Tibial artery (tissue), 4 donors: ENCODE measurements at regions not wholly inside any gene's neighbourhood (a gene's known extent, or its start where the extent isn't known, plus 50 kb on each side); places are given as distances from the start of the nearest gene placed in this dataset.

Experiments
- DNase-seq, 2 donors: peaks; one replicate each; pipeline ENCODE4 v3.0.0-alpha.2; 2019
- H3K27ac ChIP-seq, 2 donors: fragments of 200-600 bp; sonication (generic) in 1 of 2; 1 replicate in 1 of 2; 2 replicates in 1 of 2; pipeline ENCODE4 v1.5.1; 2018 to 2019; ENCODE audit warnings: mild to moderate bottlenecking in 1 of 2
- H3K27me3 ChIP-seq, 2 donors: fragments of 200-600 bp; sonication (generic) in 1 of 2; one replicate each; pipeline versions ENCODE4 v1.5.1 to v1.6.0; 2016 to 2019
- H3K36me3 ChIP-seq, 3 donors: fragments of 200-600 bp; sonication (generic) in 2 of 3; one replicate each; pipeline ENCODE4 v1.5.1; 2016 to 2019; ENCODE audit warnings: mild to moderate bottlenecking in 2 of 3
- H3K4me1 ChIP-seq, 4 donors: fragments of 200-600 bp; sonication (generic) in 2 of 4; 1 replicate in 3 of 4; 2 replicates in 1 of 4; pipeline ENCODE4 v1.5.1; 2016 to 2019
- H3K4me3 ChIP-seq, 2 donors: fragments of 200-600 bp; sonication (generic) in 1 of 2; 1 replicate in 1 of 2; 2 replicates in 1 of 2; pipeline ENCODE4 v1.5.1; 2018 to 2019; ENCODE audit warnings: mild to moderate bottlenecking in 2 of 2
- H3K9me3 ChIP-seq, 3 donors: fragments of 200-600 bp; sonication (generic) in 1 of 3; one replicate each; pipeline ENCODE4 v1.5.1; 2016 to 2019
- CTCF ChIP-seq, 2 experiments: fragments of 200-600 bp in 1 of 2; fragments of 450-650 bp in 1 of 2; IDR thresholded peaks; one replicate each; pipeline ENCODE4 v1.5.1; 2017 to 2019; ENCODE audit warnings: antibody characterized with exemption in 2 of 2, mild to moderate bottlenecking in 1 of 2, moderate library complexity in 1 of 2
- intact Hi-C: fragments of 100-400 bp; cut with DNase I; formaldehyde crosslinking; loops from one replicate; pipeline ENCODE4 v1.15.0; 2023; ENCODE audit warnings: low total_unique reads

GRCh38 chrX:57964975-57965374, 54.7 kb upstream of the ZXDA start:
- TF ChIP-seq CTCF (IDR thresholded peaks at IDR 0.05), result no peak
- no peak overlapping the region for H3K4me3 ChIP-seq
- H3K27ac ChIP-seq, result no peak overlapping the region
- no peaks in the 10 kb centered on the region for H3K27me3 ChIP-seq
- no peaks in the 10 kb centered on the region for H3K4me1 ChIP-seq
- DNase-seq, result no peak
- no peaks in the 10 kb centered on the region for H3K36me3 ChIP-seq
- intact Hi-C loops, result no loop called here
- peaks cover 0 to 6% (median 0%) of the 10 kb centered on the region in 3 donors for H3K9me3 ChIP-seq
